ENCODE measurements at regions not wholly inside any gene's neighbourhood (a gene's known extent, or its start where the extent isn't known, plus 50 kb on each side); places are given as distances from the start of the nearest gene placed in this dataset.

DNA sequence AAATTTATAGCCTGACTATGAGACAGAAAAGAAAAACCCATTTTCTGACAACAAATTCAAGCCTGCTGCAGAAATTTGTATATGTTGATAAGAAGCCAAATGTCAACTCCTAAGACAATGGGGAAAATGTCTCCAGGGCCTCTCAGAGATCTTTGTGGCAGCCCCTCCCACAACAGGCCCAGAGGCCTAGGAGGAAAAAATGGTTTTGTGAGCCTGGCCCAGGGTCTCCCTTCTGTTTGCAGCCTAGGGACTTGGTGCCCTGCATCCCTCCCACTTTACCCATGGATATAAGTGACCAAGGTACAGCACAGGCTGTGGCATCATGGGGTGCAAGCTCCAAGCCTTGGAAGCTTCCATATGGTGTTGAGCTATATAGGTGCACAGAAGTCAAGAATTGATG, 740.2 kb downstream of the SEMA5A start:
- no peak for TF ChIP-seq EZH2 (IDR thresholded peaks at IDR 0.05; ENCODE audit: low read length, missing control alignments)
- TF ChIP-seq, protein P1, sequence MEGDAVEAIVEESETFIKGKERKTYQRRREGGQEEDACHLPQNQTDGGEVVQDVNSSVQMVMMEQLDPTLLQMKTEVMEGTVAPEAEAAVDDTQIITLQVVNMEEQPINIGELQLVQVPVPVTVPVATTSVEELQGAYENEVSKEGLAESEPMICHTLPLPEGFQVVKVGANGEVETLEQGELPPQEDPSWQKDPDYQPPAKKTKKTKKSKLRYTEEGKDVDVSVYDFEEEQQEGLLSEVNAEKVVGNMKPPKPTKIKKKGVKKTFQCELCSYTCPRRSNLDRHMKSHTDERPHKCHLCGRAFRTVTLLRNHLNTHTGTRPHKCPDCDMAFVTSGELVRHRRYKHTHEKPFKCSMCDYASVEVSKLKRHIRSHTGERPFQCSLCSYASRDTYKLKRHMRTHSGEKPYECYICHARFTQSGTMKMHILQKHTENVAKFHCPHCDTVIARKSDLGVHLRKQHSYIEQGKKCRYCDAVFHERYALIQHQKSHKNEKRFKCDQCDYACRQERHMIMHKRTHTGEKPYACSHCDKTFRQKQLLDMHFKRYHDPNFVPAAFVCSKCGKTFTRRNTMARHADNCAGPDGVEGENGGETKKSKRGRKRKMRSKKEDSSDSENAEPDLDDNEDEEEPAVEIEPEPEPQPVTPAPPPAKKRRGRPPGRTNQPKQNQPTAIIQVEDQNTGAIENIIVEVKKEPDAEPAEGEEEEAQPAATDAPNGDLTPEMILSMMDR (conservative IDR thresholded peaks at IDR 0.05 in 1 of 2, IDR thresholded peaks at IDR 0.05 in 1 of 2; ENCODE audit: low read depth in 1 of 2, low read length in 2 of 2): no peak

DNA sequence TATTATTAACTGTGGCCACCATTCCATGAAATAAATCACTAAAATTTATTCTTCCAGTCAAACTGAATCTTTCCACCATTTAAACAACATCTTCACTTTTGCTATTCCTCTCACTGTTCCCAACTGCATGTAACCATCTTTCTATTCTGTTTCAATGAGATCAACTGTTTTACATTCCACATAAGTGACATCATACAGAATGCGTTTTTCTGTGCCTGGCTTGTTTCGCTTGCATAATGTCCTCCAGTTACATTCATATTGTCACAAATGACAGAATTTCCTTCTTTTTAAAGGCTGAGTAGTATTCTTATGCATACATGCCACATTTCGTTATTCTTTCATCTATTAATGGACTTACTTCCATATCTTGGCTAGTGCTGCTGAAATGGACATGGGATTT, 738.2 kb downstream of the SEMA5A start:
- no peaks in the 10 kb centered on the region for H3K27me3 ChIP-seq (ENCODE audit: control insufficient read depth, insufficient read depth, low read length)

More for the DNA sequence above, 740.2 kb downstream of the SEMA5A start:
- no peaks in the 10 kb centered on the region for H4K20me1 ChIP-seq (ENCODE audit: control insufficient read depth, extremely low read depth, insufficient read depth, low read length)
- no peak for DNase-seq (ENCODE audit: low read depth in 2 of 2)
- no peaks in the 10 kb centered on the region for H3K27me3 ChIP-seq (ENCODE audit: control insufficient read depth, insufficient read depth, low read length)
- no peaks in the 10 kb centered on the region for H3K79me2 ChIP-seq (ENCODE audit: control insufficient read depth, insufficient read depth, low read length)
- H3K36me3 ChIP-seq (ENCODE audit: control insufficient read depth, insufficient read depth, low read length): no peaks in the 10 kb centered on the region
- H3K4me2 ChIP-seq (ENCODE audit: extremely low read depth, insufficient read depth, low read length): no peak overlapping the region
- H3K9me3 ChIP-seq (ENCODE audit: control insufficient read depth, insufficient read depth, low read depth, low read length): no peaks in the 10 kb centered on the region
- no peak overlapping the region for H3K27ac ChIP-seq (ENCODE audit: insufficient read depth, low read length)
- H3K4me1 ChIP-seq (ENCODE audit: control insufficient read depth, extremely low read depth, insufficient read depth, low read length): no peaks in the 10 kb centered on the region
- H3K9ac ChIP-seq (ENCODE audit: insufficient read depth, low read length): no peak overlapping the region
- H2AFZ ChIP-seq (ENCODE audit: low read length): no peak overlapping the region
- no peak overlapping the region for H3K4me3 ChIP-seq (replicated peaks in 1 of 4; ENCODE audit: control extremely low read depth in 1 of 4, insufficient read depth in 1 of 4, low read depth in 3 of 4, low read length in 4 of 4)

GRCh38 chr5:8811581-8811980, 734.3 kb downstream of the SEMA5A start:
- no peak for DNase-seq (ENCODE audit: low read depth in 2 of 2)
- TF ChIP-seq, protein P1 (conservative IDR thresholded peaks at IDR 0.05 in 1 of 2, IDR thresholded peaks at IDR 0.05 in 1 of 2; ENCODE audit: low read depth in 1 of 2, low read length in 2 of 2): no peak
- TF ChIP-seq EZH2 (IDR thresholded peaks at IDR 0.05; ENCODE audit: low read length, missing control alignments): no peak
- no peaks in the 10 kb centered on the region for H3K27me3 ChIP-seq (ENCODE audit: control insufficient read depth, insufficient read depth, low read length)
- H3K79me2 ChIP-seq (ENCODE audit: control insufficient read depth, insufficient read depth, low read length): no peaks in the 10 kb centered on the region
- no peak overlapping the region for H2AFZ ChIP-seq (ENCODE audit: low read length)
- no peaks in the 10 kb centered on the region for H4K20me1 ChIP-seq (ENCODE audit: control insufficient read depth, extremely low read depth, insufficient read depth, low read length)
- H3K36me3 ChIP-seq (ENCODE audit: control insufficient read depth, insufficient read depth, low read length): no peaks in the 10 kb centered on the region
- no peak overlapping the region for H3K9ac ChIP-seq (ENCODE audit: insufficient read depth, low read length)
- no peak overlapping the region for H3K27ac ChIP-seq (ENCODE audit: insufficient read depth, low read length)
- H3K4me2 ChIP-seq (ENCODE audit: extremely low read depth, insufficient read depth, low read length): no peak overlapping the region
- no peaks in the 10 kb centered on the region for H3K4me1 ChIP-seq (ENCODE audit: control insufficient read depth, extremely low read depth, insufficient read depth, low read length)
- no peak overlapping the region for H3K4me3 ChIP-seq (replicated peaks in 1 of 4; ENCODE audit: control extremely low read depth in 1 of 4, insufficient read depth in 1 of 4, low read depth in 3 of 4, low read length in 4 of 4)
- no peaks in the 10 kb centered on the region for H3K9me3 ChIP-seq (ENCODE audit: control insufficient read depth, insufficient read depth, low read depth, low read length)

More for the DNA sequence above, 738.2 kb downstream of the SEMA5A start:
- Histone ChIP-seq H3K36me3 (ENCODE audit: control insufficient read depth, insufficient read depth, low read length) (no peaks in the 10 kb centered on the region), H3K4me3 (replicated peaks in 1 of 4; ENCODE audit: control extremely low read depth in 1 of 4, insufficient read depth in 1 of 4, low read depth in 3 of 4, low read length in 4 of 4) (no peak overlapping the region), H3K4me2 (ENCODE audit: extremely low read depth, insufficient read depth, low read length) (no peak overlapping the region), H2AFZ (ENCODE audit: low read length) (no peak overlapping the region), H3K4me1 (ENCODE audit: control insufficient read depth, extremely low read depth, insufficient read depth, low read length) (no peaks in the 10 kb centered on the region), H3K9ac (ENCODE audit: insufficient read depth, low read length) (no peak overlapping the region), H3K79me2 (ENCODE audit: control insufficient read depth, insufficient read depth, low read length) (no peaks in the 10 kb centered on the region), H4K20me1 (ENCODE audit: control insufficient read depth, extremely low read depth, insufficient read depth, low read length) (no peaks in the 10 kb centered on the region), H3K27ac (ENCODE audit: insufficient read depth, low read length) (no peak overlapping the region), H3K9me3 (ENCODE audit: control insufficient read depth, insufficient read depth, low read depth, low read length) (no peaks in the 10 kb centered on the region)
- peak; percentile 51 to 67 for DNase-seq (ENCODE audit: low read depth in 2 of 2)
- no peak for TF ChIP-seq EZH2 (IDR thresholded peaks at IDR 0.05; ENCODE audit: low read length, missing control alignments)
- TF ChIP-seq, protein P1 (conservative IDR thresholded peaks at IDR 0.05 in 1 of 2, IDR thresholded peaks at IDR 0.05 in 1 of 2; ENCODE audit: low read depth in 1 of 2, low read length in 2 of 2): no peak

Data from fibroblast of lung (primary cell).